WTC11 (cell line): ENCODE measurements at regions not wholly inside any gene's neighbourhood (a gene's known extent, or its start where the extent isn't known, plus 50 kb on each side); places are given as distances from the start of the nearest gene placed in this dataset.

Experiments
- FOXK1 ChIP-seq: sonication (generic); formaldehyde crosslinking; IDR thresholded peaks from 2 replicates; pipeline ENCODE4 v1.8.0; 2022; ENCODE audit warnings: mild to moderate bottlenecking, moderate library complexity, missing genetic modification reagents
- SMAD3 ChIP-seq: sonication (generic); formaldehyde crosslinking; IDR thresholded peaks from 2 replicates; pipeline ENCODE4 v1.8.0; 2022; ENCODE audit warnings: missing genetic modification reagents, mild to moderate bottlenecking, borderline replicate concordance
- TCF7 ChIP-seq: sonication (generic); formaldehyde crosslinking; IDR thresholded peaks from 2 replicates; pipeline ENCODE4 v1.8.0; 2022; ENCODE audit warnings: mild to moderate bottlenecking, low read depth, missing genetic modification reagents, moderate library complexity
- ZNF317 ChIP-seq: sonication (generic); formaldehyde crosslinking; IDR thresholded peaks from 2 replicates; pipeline ENCODE4 v1.8.1; 2023; ENCODE audit warnings: low read depth, mild to moderate bottlenecking, moderate library complexity, missing genetic modification reagents, borderline replicate concordance
- TF ChIP-seq, protein P1 (sequence below): sonication (generic); formaldehyde crosslinking; IDR thresholded peaks from 2 replicates; pipeline ENCODE4 v1.8.1; 2022; ENCODE audit warnings: missing genetic modification reagents, borderline replicate concordance
- TF ChIP-seq, protein P2 (sequence below): sonication (generic); formaldehyde crosslinking; IDR thresholded peaks from 2 replicates; pipeline ENCODE4 v1.8.0; 2022; ENCODE audit warnings: missing genetic modification reagents
- TF ChIP-seq, protein P3 (sequence below): sonication (generic); formaldehyde crosslinking; IDR thresholded peaks from 2 replicates; pipeline ENCODE4 v1.8.1; 2022; ENCODE audit warnings: low read depth, missing genetic modification reagents, borderline replicate concordance
- TF ChIP-seq, protein P4 (sequence below): fragments of 200-600 bp; IDR thresholded peaks from 2 replicates; pipeline ENCODE4 v1.8.0; 2022; ENCODE audit warnings: antibody characterized with exemption
- TF ChIP-seq, protein P5 (sequence below): sonication (generic); formaldehyde crosslinking; IDR thresholded peaks from 2 replicates; pipeline ENCODE4 v1.8.1; 2023; ENCODE audit warnings: mild to moderate bottlenecking, missing genetic modification reagents, moderate library complexity

DNA sequence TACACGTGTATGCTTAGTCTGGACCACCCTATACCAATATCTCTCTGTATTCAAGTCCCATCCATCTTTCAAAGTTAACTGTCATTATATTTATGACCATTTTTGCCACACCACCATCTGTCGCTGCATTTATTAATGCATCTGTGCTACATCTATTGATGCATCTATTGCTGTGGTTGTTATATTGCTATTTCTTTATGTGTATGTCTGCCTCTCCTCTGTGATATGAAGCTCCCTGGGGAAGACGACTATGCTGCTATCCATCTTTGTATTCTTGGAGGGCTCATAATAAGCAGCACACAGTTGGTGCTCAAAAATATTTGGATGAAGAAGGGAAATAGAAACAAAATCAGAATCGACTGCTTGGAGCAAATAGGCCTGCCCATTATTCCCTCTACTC is 357.6 kb downstream of the RPS29 start:
- TF ChIP-seq, protein P1, sequence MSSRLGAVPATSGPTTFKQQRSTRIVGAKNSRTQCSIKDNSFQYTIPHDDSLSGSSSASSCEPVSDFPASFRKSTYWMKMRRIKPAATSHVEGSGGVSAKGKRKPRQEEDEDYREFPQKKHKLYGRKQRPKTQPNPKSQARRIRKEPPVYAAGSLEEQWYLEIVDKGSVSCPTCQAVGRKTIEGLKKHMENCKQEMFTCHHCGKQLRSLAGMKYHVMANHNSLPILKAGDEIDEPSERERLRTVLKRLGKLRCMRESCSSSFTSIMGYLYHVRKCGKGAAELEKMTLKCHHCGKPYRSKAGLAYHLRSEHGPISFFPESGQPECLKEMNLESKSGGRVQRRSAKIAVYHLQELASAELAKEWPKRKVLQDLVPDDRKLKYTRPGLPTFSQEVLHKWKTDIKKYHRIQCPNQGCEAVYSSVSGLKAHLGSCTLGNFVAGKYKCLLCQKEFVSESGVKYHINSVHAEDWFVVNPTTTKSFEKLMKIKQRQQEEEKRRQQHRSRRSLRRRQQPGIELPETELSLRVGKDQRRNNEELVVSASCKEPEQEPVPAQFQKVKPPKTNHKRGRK (CRISPR knock-in tag) = no peak
- TF ChIP-seq FOXK1 (CRISPR knock-in tag) = no peak
- TF ChIP-seq, protein P2, sequence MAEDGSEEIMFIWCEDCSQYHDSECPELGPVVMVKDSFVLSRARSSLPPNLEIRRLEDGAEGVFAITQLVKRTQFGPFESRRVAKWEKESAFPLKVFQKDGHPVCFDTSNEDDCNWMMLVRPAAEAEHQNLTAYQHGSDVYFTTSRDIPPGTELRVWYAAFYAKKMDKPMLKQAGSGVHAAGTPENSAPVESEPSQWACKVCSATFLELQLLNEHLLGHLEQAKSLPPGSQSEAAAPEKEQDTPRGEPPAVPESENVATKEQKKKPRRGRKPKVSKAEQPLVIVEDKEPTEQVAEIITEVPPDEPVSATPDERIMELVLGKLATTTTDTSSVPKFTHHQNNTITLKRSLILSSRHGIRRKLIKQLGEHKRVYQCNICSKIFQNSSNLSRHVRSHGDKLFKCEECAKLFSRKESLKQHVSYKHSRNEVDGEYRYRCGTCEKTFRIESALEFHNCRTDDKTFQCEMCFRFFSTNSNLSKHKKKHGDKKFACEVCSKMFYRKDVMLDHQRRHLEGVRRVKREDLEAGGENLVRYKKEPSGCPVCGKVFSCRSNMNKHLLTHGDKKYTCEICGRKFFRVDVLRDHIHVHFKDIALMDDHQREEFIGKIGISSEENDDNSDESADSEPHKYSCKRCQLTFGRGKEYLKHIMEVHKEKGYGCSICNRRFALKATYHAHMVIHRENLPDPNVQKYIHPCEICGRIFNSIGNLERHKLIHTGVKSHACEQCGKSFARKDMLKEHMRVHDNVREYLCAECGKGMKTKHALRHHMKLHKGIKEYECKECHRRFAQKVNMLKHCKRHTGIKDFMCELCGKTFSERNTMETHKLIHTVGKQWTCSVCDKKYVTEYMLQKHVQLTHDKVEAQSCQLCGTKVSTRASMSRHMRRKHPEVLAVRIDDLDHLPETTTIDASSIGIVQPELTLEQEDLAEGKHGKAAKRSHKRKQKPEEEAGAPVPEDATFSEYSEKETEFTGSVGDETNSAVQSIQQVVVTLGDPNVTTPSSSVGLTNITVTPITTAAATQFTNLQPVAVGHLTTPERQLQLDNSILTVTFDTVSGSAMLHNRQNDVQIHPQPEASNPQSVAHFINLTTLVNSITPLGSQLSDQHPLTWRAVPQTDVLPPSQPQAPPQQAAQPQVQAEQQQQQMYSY (CRISPR knock-in tag) = no peak
- no peak for TF ChIP-seq SMAD3 (CRISPR knock-in tag)
- TF ChIP-seq, protein P3, sequence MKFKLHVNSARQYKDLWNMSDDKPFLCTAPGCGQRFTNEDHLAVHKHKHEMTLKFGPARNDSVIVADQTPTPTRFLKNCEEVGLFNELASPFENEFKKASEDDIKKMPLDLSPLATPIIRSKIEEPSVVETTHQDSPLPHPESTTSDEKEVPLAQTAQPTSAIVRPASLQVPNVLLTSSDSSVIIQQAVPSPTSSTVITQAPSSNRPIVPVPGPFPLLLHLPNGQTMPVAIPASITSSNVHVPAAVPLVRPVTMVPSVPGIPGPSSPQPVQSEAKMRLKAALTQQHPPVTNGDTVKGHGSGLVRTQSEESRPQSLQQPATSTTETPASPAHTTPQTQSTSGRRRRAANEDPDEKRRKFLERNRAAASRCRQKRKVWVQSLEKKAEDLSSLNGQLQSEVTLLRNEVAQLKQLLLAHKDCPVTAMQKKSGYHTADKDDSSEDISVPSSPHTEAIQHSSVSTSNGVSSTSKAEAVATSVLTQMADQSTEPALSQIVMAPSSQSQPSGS (CRISPR knock-in tag) = no peak
- TF ChIP-seq, protein P4, sequence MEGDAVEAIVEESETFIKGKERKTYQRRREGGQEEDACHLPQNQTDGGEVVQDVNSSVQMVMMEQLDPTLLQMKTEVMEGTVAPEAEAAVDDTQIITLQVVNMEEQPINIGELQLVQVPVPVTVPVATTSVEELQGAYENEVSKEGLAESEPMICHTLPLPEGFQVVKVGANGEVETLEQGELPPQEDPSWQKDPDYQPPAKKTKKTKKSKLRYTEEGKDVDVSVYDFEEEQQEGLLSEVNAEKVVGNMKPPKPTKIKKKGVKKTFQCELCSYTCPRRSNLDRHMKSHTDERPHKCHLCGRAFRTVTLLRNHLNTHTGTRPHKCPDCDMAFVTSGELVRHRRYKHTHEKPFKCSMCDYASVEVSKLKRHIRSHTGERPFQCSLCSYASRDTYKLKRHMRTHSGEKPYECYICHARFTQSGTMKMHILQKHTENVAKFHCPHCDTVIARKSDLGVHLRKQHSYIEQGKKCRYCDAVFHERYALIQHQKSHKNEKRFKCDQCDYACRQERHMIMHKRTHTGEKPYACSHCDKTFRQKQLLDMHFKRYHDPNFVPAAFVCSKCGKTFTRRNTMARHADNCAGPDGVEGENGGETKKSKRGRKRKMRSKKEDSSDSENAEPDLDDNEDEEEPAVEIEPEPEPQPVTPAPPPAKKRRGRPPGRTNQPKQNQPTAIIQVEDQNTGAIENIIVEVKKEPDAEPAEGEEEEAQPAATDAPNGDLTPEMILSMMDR = no peak
- TF ChIP-seq TCF7 (CRISPR knock-in tag) = no peak
- TF ChIP-seq ZNF317 (CRISPR knock-in tag) = no peak
- TF ChIP-seq, protein P5, sequence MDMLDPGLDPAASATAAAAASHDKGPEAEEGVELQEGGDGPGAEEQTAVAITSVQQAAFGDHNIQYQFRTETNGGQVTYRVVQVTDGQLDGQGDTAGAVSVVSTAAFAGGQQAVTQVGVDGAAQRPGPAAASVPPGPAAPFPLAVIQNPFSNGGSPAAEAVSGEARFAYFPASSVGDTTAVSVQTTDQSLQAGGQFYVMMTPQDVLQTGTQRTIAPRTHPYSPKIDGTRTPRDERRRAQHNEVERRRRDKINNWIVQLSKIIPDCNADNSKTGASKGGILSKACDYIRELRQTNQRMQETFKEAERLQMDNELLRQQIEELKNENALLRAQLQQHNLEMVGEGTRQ (CRISPR knock-in tag) = no peak
